OCI-LY7 (cell line): ENCODE measurements at regions not wholly inside any gene's neighbourhood (a gene's known extent, or its start where the extent isn't known, plus 50 kb on each side); places are given as distances from the start of the nearest gene placed in this dataset.

Source experiments
- CTCF ChIP-seq: fragments of 200-600 bp; sonication (generic); conservative IDR thresholded peaks from 2 replicates; pipeline ENCODE4 v1.5.1; 2014; ENCODE audit warnings: mild to moderate bottlenecking, antibody characterized with exemption, low read length, moderate library complexity, mixed read lengths
- EZH2phosphoT487 ChIP-seq: fragments of 200-600 bp; sonication (generic); IDR thresholded peaks from 2 replicates; pipeline ENCODE4 v1.6.1; 2018; ENCODE audit warnings: low read depth, borderline replicate concordance, mild to moderate bottlenecking, mixed run types, antibody characterized with exemption, low read length, moderate library complexity, mixed read lengths

GRCh38 chr10:131657985-131658330, 242.8 kb upstream of the PPP2R2D start:
- TF ChIP-seq CTCF (no peak), EZH2phosphoT487 (no peak)
